HEK293T (cell line): ENCODE measurements at regions not wholly inside any gene's neighbourhood (a gene's known extent, or its start where the extent isn't known, plus 50 kb on each side); places are given as distances from the start of the nearest gene placed in this dataset.

ENCODE experiments used
- CTCF ChIA-PET: fragments of 350-600 bp; formaldehyde crosslinking; extraction: SDS; loops from one replicate; lab custom pipeline; 2021; ENCODE audit warnings: antibody characterized with exemption, inconsistent platforms; lab: Yijun Ruan, JAX
- POLR2A ChIA-PET: fragments of 350-600 bp; formaldehyde crosslinking; extraction: SDS; loops from one replicate; lab custom pipeline; 2020; ENCODE audit warnings: antibody characterized with exemption, inconsistent platforms; lab: Yijun Ruan, JAX
- DNase-seq: peaks from one replicate; pipeline ENCODE4 v3.0.0; 2012; ENCODE audit warnings: mixed read lengths; ENCODE audit errors: extremely low spot score
- ARNT ChIP-seq: fragments of 450-650 bp; IDR thresholded peaks from 2 replicates; pipeline ENCODE4 v1.6.1; 2017; ENCODE audit warnings: mild to moderate bottlenecking
- BHLHE40 ChIP-seq: fragments of 450-650 bp; IDR thresholded peaks from 2 replicates; pipeline ENCODE4 v1.6.1; 2016; ENCODE audit warnings: mild to moderate bottlenecking, moderate library complexity, borderline replicate concordance
- CTBP1 ChIP-seq: fragments of 450-650 bp; IDR thresholded peaks from 2 replicates; pipeline ENCODE4 v1.6.1; 2016; ENCODE audit warnings: borderline replicate concordance
- ELF4 ChIP-seq: fragments of 450-650 bp; IDR thresholded peaks from 2 replicates; pipeline ENCODE4 v1.6.1; 2017; ENCODE audit warnings: antibody characterized with exemption
- FOXA1 ChIP-seq: fragments of 450-650 bp; IDR thresholded peaks from 2 replicates; pipeline ENCODE4 v1.6.1; 2016; ENCODE audit warnings: mild to moderate bottlenecking
- FOXK2 ChIP-seq: fragments of 450-650 bp; IDR thresholded peaks from 2 replicates; pipeline ENCODE4 v1.6.1; 2016; ENCODE audit warnings: mild to moderate bottlenecking
- FOXM1 ChIP-seq: fragments of 450-650 bp; IDR thresholded peaks from 2 replicates; pipeline ENCODE4 v1.6.1; 2017; ENCODE audit warnings: mild to moderate bottlenecking, borderline replicate concordance
- HDGF ChIP-seq: fragments of 450-650 bp; IDR thresholded peaks from 2 replicates; pipeline ENCODE4 v1.6.1; 2017; ENCODE audit warnings: antibody characterized with exemption, borderline replicate concordance
- L3MBTL2 ChIP-seq: fragments of 450-650 bp; conservative IDR thresholded peaks from 2 replicates; pipeline ENCODE4 v1.6.1; 2016; ENCODE audit warnings: mild to moderate bottlenecking
- LEF1 ChIP-seq: fragments of 450-650 bp; IDR thresholded peaks from 2 replicates; pipeline ENCODE4 v1.6.1; 2017; ENCODE audit warnings: mild to moderate bottlenecking, borderline replicate concordance
- NFRKB ChIP-seq: fragments of 450-650 bp; IDR thresholded peaks from 2 replicates; pipeline ENCODE4 v1.6.1; 2016; ENCODE audit warnings: mild to moderate bottlenecking, moderate library complexity
- PKNOX1 ChIP-seq: fragments of 450-650 bp; IDR thresholded peaks from 2 replicates; pipeline ENCODE4 v1.6.1; 2016
- SP1 ChIP-seq: fragments of 450-650 bp; IDR thresholded peaks from 2 replicates; pipeline ENCODE4 v1.6.1; 2017
- SUZ12 ChIP-seq: fragments of 450-650 bp; IDR thresholded peaks from 2 replicates; pipeline ENCODE4 v1.6.1; 2016; ENCODE audit warnings: mild to moderate bottlenecking
- TARDBP ChIP-seq: fragments of 450-650 bp; IDR thresholded peaks from 2 replicates; pipeline ENCODE4 v1.6.1; 2016
- ZNF384 ChIP-seq: fragments of 450-650 bp; IDR thresholded peaks from 2 replicates; pipeline ENCODE4 v1.6.1; 2016

- DNase-seq, result no peak
- CTCF ChIA-PET, result no interaction called here
Measured at GRCh38 chr1:178614286-178614685, 101.4 kb downstream of the TEX35 start.

GRCh38 chr1:178619042-178619927, 105.8 kb upstream of the RALGPS2 start:
- POLR2A ChIA-PET, result no interaction called here
- TF ChIP-seq FOXA1, result no peak
- no peak for TF ChIP-seq SUZ12
- no peak for TF ChIP-seq L3MBTL2
- no peak for TF ChIP-seq ARNT
- TF ChIP-seq FOXM1, result no peak
- no peak for TF ChIP-seq LEF1
- TF ChIP-seq ELF4, result no peak
- TF ChIP-seq CTBP1, result no peak
- TF ChIP-seq HDGF, result no peak
- TF ChIP-seq NFRKB, result no peak
- no peak for TF ChIP-seq PKNOX1
- TF ChIP-seq ZNF384, result no peak
- no peak for TF ChIP-seq FOXK2
- TF ChIP-seq SP1, result no peak
- CTCF ChIA-PET, result no interaction called here
- DNase-seq, result no peak

More at GRCh38 chr1:178614286-178614685, 101.4 kb downstream of the TEX35 start:
- POLR2A ChIA-PET, result no interaction called here
- TF ChIP-seq CTBP1, result no peak
- TF ChIP-seq ELF4, result no peak
- TF ChIP-seq ARNT, result no peak
- no peak for TF ChIP-seq PKNOX1
- no peak for TF ChIP-seq FOXM1
- TF ChIP-seq FOXA1, result no peak
- no peak for TF ChIP-seq NFRKB
- TF ChIP-seq TARDBP, result no peak
- no peak for TF ChIP-seq ZNF384
- TF ChIP-seq SP1, result no peak
- TF ChIP-seq SUZ12, result no peak
- no peak for TF ChIP-seq LEF1
- no peak for TF ChIP-seq BHLHE40
- no peak for TF ChIP-seq L3MBTL2
- TF ChIP-seq FOXK2, result no peak
- no peak for TF ChIP-seq HDGF

- TF ChIP-seq SUZ12 (no peak), ARNT (no peak), L3MBTL2 (no peak), ELF4 (no peak)
- DNase-seq, result no peak
- POLR2A ChIA-PET, result no interaction called here
- CTCF ChIA-PET, result no interaction called here
Measured at GRCh38 chr1:178620584-178621475, 104.2 kb upstream of the RALGPS2 start.

- DNase-seq, result no peak
- TF ChIP-seq FOXK2 (no peak), SP1 (no peak), ZNF384 (no peak), SUZ12 (no peak), FOXM1 (no peak), ARNT (no peak), CTBP1 (no peak), L3MBTL2 (no peak), ELF4 (no peak)
- ChIA-PET CTCF (no interaction called here), POLR2A (no interaction called here)
Measured at GRCh38 chr1:178621822-178622221, 103.2 kb upstream of the RALGPS2 start.

GRCh38 chr1:178625695-178626094, 99.3 kb upstream of the RALGPS2 start:
- DNase-seq, result no peak
- POLR2A ChIA-PET, result no interaction called here
- TF ChIP-seq TARDBP, result no peak
- TF ChIP-seq L3MBTL2, result no peak
- TF ChIP-seq FOXM1, result no peak
- no peak for TF ChIP-seq ZNF384
- TF ChIP-seq BHLHE40, result no peak
- TF ChIP-seq ELF4, result no peak
- TF ChIP-seq CTBP1, result no peak
- no peak for TF ChIP-seq FOXK2
- TF ChIP-seq HDGF, result no peak
- TF ChIP-seq SUZ12, result no peak
- TF ChIP-seq PKNOX1, result no peak
- TF ChIP-seq NFRKB, result no peak
- no peak for TF ChIP-seq ARNT
- no peak for TF ChIP-seq LEF1
- CTCF ChIA-PET, result no interaction called here

- ChIA-PET POLR2A (no interaction called here), CTCF (no interaction called here)
- no peak for TF ChIP-seq FOXK2
- TF ChIP-seq ZNF384, result no peak
- TF ChIP-seq ELF4, result no peak
- TF ChIP-seq ARNT, result no peak
- TF ChIP-seq FOXA1, result no peak
- no peak for TF ChIP-seq L3MBTL2
- no peak for TF ChIP-seq LEF1
- TF ChIP-seq HDGF, result no peak
- no peak for TF ChIP-seq TARDBP
- TF ChIP-seq BHLHE40, result no peak
- no peak for TF ChIP-seq NFRKB
- TF ChIP-seq CTBP1, result no peak
- no peak for TF ChIP-seq SP1
- no peak for DNase-seq
Measured at GRCh38 chr1:178627037-178627436, 98.0 kb upstream of the RALGPS2 start.
